Lower lobe of right lung (tissue), 2 donors: ENCODE measurements at regions not wholly inside any gene's neighbourhood (a gene's known extent, or its start where the extent isn't known, plus 50 kb on each side); places are given as distances from the start of the nearest gene placed in this dataset.

Source experiments
- ATAC-seq, 2 donors: fragments of 200-7000 bp; cut with Tn5 transposase; one replicate each; pipeline ENCODE4 v1.9.1; 2020 to 2022; ENCODE audit warnings: mild to moderate bottlenecking in 2 of 2, moderate library complexity in 2 of 2
- DNase-seq: peaks from one replicate; pipeline ENCODE4 v3.0.0-alpha.2; 2020
- H3K27ac ChIP-seq: fragments of 200-600 bp; one replicate; pipeline ENCODE4 v1.8.0; 2022
- H3K27me3 ChIP-seq: fragments of 200-600 bp; one replicate; pipeline ENCODE4 v1.8.0; 2022; ENCODE audit warnings: low read depth
- H3K36me3 ChIP-seq: fragments of 200-600 bp; one replicate; pipeline ENCODE4 v1.8.0; 2022; ENCODE audit warnings: mild to moderate bottlenecking
- H3K4me1 ChIP-seq: fragments of 200-600 bp; one replicate; pipeline ENCODE4 v1.8.0; 2022
- H3K4me3 ChIP-seq: fragments of 200-600 bp; one replicate; pipeline ENCODE4 v1.8.0; 2022; ENCODE audit warnings: mild to moderate bottlenecking
- H3K9me3 ChIP-seq: fragments of 200-600 bp; one replicate; pipeline ENCODE4 v1.8.0; 2022
- intact Hi-C: fragments of 100-400 bp; cut with DNase I; formaldehyde crosslinking; loops from one replicate; pipeline ENCODE4 v1.11.0; 2022
- TF ChIP-seq, protein P1 (sequence below): fragments of 200-600 bp; IDR thresholded peaks from one replicate; pipeline ENCODE4 v1.8.0; 2022; ENCODE audit warnings: antibody characterized with exemption, mild to moderate bottlenecking
- donor health status: DM: no; HTN: yes; CAD: no; lungs with severe emphysema.

DNA sequence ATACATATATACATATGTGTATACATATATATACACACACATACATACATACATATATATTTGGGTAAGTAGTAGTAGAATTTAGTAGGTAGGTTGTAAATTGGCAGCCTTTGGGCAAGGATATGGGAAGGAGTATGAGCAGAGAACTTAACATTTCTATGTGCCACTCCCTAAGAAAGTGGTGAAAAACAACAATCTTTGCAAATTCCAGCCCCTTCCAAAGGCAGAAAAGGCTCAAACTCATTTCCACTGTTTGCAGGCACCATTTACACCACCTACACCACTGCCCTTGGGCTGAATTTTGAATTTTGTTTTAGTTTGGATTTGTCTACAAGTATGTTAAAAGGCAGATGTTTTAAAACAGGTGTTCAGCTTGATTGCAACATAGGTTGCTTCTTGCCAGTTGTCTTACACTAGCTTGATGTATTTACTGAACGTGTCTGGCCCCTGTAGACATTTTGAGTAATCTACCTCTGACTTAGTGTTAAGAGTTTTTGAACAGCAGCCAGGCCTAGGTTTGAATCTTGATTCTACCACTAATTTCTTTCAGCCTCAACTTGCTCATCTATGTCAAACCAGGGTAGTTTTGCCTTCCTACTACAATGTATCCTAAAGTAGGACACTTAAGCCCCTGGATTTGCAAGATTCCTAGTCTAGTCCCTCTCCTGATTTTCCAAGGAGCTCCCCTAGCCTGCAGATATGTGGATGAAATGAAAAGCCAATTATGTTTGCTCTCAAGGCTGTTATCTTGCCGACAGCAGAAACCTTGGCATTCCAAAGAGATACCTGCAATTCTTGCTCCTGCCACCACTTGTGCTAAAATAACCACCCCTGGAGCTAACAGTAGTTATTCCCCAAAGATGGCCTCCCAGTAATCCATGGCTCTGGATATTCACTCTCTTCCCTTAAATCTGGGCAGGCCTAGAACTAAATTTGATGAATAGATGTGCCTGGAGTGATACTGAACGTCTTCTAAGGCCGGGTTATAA, 156.2 kb upstream of the SLC44A1 start:
- Histone ChIP-seq H3K4me3 (no peak overlapping the region), H3K27ac (no peak overlapping the region), H3K27me3 (no peaks in the 10 kb centered on the region), H3K4me1 (no peaks in the 10 kb centered on the region), H3K9me3 (no peaks in the 10 kb centered on the region), H3K36me3 (no peaks in the 10 kb centered on the region)
- no peak for DNase-seq
- ATAC-seq, result no peak
- intact Hi-C loops, result no loop called here
- TF ChIP-seq, protein P1, sequence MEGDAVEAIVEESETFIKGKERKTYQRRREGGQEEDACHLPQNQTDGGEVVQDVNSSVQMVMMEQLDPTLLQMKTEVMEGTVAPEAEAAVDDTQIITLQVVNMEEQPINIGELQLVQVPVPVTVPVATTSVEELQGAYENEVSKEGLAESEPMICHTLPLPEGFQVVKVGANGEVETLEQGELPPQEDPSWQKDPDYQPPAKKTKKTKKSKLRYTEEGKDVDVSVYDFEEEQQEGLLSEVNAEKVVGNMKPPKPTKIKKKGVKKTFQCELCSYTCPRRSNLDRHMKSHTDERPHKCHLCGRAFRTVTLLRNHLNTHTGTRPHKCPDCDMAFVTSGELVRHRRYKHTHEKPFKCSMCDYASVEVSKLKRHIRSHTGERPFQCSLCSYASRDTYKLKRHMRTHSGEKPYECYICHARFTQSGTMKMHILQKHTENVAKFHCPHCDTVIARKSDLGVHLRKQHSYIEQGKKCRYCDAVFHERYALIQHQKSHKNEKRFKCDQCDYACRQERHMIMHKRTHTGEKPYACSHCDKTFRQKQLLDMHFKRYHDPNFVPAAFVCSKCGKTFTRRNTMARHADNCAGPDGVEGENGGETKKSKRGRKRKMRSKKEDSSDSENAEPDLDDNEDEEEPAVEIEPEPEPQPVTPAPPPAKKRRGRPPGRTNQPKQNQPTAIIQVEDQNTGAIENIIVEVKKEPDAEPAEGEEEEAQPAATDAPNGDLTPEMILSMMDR, result no peak

DNA sequence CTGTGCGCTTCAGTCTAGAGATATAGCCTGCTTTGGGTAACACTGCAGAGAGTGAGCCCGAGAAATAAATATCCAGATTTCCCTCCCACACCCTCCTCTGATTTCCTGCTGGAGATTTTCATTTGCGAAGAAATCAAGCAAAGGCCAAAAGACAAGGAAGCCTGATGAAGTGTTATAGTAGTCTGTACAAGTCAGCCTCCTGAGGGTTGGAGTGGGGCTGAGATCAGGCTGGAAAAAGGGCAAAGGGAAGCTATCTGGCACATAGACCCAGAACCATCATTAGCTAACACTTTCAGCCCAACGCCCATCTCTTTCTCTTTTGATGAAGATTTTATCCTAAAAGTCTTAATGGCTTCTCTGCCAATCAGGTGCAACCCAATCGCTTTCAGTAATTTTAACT, 154.6 kb upstream of the SLC44A1 start:
- no peak for DNase-seq
- TF ChIP-seq, protein P1, result no peak
- intact Hi-C loops, result no loop called here
- H3K4me3 ChIP-seq, result no peak overlapping the region
- no peaks in the 10 kb centered on the region for H3K36me3 ChIP-seq
- ATAC-seq, result no peak
- no peaks in the 10 kb centered on the region for H3K27me3 ChIP-seq
- H3K4me1 ChIP-seq, result no peaks in the 10 kb centered on the region
- H3K9me3 ChIP-seq, result no peaks in the 10 kb centered on the region
- H3K27ac ChIP-seq, result no peak overlapping the region

DNA sequence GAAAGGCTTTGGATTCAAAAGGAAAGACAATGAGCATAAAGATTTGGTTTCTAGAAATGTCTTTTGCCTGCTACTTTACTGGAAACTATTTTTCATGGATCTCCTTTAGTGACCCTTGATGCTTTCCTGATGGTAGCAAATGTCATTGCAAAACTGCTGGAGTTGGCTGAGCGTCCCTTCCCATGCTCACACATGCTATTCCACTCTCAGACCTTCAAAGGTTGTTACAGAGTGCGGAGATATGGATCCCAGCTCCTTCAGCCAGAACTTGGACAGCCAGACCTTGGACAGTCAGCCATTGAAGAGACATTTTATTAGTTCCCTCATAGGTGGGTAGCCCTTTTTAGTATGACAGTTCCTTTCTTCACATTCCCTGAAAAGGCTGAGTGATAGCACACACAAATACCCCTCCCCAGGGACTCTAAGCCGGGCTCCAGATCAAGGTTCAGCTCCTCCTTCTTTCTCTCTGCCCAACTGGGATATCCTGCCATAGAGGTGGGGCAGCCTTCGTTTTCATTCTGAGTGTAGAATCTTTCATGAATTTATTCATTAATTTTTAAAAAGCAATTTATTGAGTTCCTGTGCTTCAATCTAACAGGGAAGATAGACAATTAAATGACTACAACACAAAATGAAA, 153.3 kb upstream of the SLC44A1 start:
- no peaks in the 10 kb centered on the region for H3K9me3 ChIP-seq
- no peak for ATAC-seq
- no peak for DNase-seq
- H3K27ac ChIP-seq, result no peak overlapping the region
- H3K27me3 ChIP-seq, result no peaks in the 10 kb centered on the region
- intact Hi-C loops, result no loop called here
- H3K4me1 ChIP-seq, result no peaks in the 10 kb centered on the region
- no peak overlapping the region for H3K4me3 ChIP-seq
- TF ChIP-seq, protein P1, result no peak
- no peaks in the 10 kb centered on the region for H3K36me3 ChIP-seq

DNA sequence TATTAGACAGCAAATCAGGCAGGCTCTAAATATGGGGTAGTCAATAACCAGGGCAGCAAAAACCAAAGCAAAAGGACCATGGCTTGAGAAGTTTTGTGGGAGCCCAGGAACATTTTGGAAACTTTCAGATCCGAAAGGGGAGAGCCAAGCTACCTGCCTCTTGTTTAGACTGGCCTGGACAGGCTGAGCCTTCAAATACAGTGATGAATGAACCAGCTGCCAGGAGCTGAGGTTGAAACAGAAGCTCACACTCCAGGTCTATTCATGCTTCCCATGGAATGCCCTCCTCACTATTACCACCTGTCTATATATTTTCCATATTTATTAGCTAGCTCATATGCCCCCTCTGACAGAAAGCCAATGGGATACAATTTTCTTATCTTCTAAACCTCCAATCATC, 150.8 kb upstream of the SLC44A1 start:
- TF ChIP-seq, protein P1, result no peak
- intact Hi-C loops, result no loop called here
- DNase-seq, result no peak

DNA sequence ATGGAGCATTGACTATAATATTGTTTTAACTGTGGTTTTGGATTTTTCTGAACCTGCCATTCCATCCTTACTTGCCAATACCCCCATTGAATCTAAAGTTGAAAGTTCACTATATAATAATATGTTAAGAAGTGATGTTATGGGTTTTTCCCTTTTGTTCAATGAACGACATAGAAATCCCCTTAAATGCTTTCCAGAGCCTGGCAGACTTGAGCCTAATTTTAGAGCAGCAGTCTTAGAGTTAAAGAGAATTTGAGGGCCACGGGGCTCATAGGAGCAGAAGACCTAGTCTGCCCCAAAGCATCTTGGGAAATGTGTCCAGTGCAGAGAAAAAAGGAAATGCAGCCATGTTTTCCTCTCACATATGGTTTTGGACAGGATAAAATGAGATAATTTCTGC, 146.1 kb upstream of the SLC44A1 start:
- DNase-seq (no peak), ATAC-seq (no peak)
- Histone ChIP-seq H3K36me3 (no peaks in the 10 kb centered on the region), H3K4me1 (no peaks in the 10 kb centered on the region), H3K9me3 (no peaks in the 10 kb centered on the region), H3K27me3 (no peaks in the 10 kb centered on the region), H3K4me3 (no peak overlapping the region), H3K27ac (no peak overlapping the region)
- TF ChIP-seq, protein P1, result no peak
- intact Hi-C loops, result no loop called here

More for the DNA sequence above, 150.8 kb upstream of the SLC44A1 start:
- Histone ChIP-seq H3K36me3 (no peaks in the 10 kb centered on the region), H3K27me3 (no peaks in the 10 kb centered on the region), H3K27ac (no peak overlapping the region), H3K9me3 (no peaks in the 10 kb centered on the region), H3K4me1 (no peaks in the 10 kb centered on the region), H3K4me3 (no peak overlapping the region)
- ATAC-seq, result no peak
